Progenitor cell of endocrine pancreas (in vitro differentiated cells): ENCODE measurements at regions not wholly inside any gene's neighbourhood (a gene's known extent, or its start where the extent isn't known, plus 50 kb on each side); places are given as distances from the start of the nearest gene placed in this dataset.

Source experiments
- DNase-seq: peaks from one replicate; pipeline ENCODE4 v3.0.0; 2021; ENCODE audit warnings: low spot score; ENCODE audit not compliant: unreplicated experiment
- H3K27ac Mint-ChIP-seq: 2 replicates; pipeline ENCODE4 v1.8.0; 2021; ENCODE audit warnings: mild to moderate bottlenecking, moderate library complexity, mixed read lengths
- H3K27me3 Mint-ChIP-seq: 2 replicates; pipeline ENCODE4 v1.8.0; 2021; ENCODE audit warnings: mixed read lengths
- H3K36me3 Mint-ChIP-seq: 2 replicates; pipeline ENCODE4 v1.8.0; 2022; ENCODE audit warnings: mixed read lengths; ENCODE audit not compliant: insufficient read depth
- H3K4me1 Mint-ChIP-seq: 2 replicates; pipeline ENCODE4 v1.8.0; 2021; ENCODE audit warnings: low read depth, mixed read lengths
- H3K4me3 Mint-ChIP-seq: 2 replicates; pipeline ENCODE4 v1.8.0; 2021; ENCODE audit warnings: low read depth, mild to moderate bottlenecking, moderate library complexity, mixed read lengths
- H3K9me3 Mint-ChIP-seq: 2 replicates; pipeline ENCODE4 v1.8.0; 2021; ENCODE audit warnings: low read depth, mixed read lengths
- CTCF ChIP-seq: fragments of 200-600 bp; sonication (generic); IDR thresholded peaks from one replicate; pipeline ENCODE4 v1.5.0; 2021; ENCODE audit warnings: antibody characterized with exemption, mild to moderate bottlenecking; ENCODE audit not compliant: unreplicated experiment

- no peaks in the 10 kb centered on the region for H3K9me3 Mint-ChIP-seq
- no peak for TF ChIP-seq CTCF
- no peak overlapping the region for H3K4me3 Mint-ChIP-seq
- DNase-seq = no peak
- no peak overlapping the region for H3K27ac Mint-ChIP-seq
- peaks cover 2% of the 10 kb centered on the region for H3K4me1 Mint-ChIP-seq
- no peaks in the 10 kb centered on the region for H3K36me3 Mint-ChIP-seq
- H3K27me3 Mint-ChIP-seq = no peaks in the 10 kb centered on the region
Observed at GRCh38 chr4:115770046-115770543, 656.7 kb upstream of the NDST4 start.

GRCh38 chr4:115769396-115769795, 656.0 kb upstream of the NDST4 start:
- Mint-ChIP-seq H3K27ac (no peak overlapping the region), H3K4me1 (peaks cover 2% of the 10 kb centered on the region), H3K27me3 (no peaks in the 10 kb centered on the region), H3K4me3 (no peak overlapping the region), H3K36me3 (no peaks in the 10 kb centered on the region), H3K9me3 (no peaks in the 10 kb centered on the region)
- DNase-seq = no peak
- TF ChIP-seq CTCF = no peak

- DNase-seq = no peak
- no peak overlapping the region for H3K27ac Mint-ChIP-seq
- H3K4me1 Mint-ChIP-seq = peaks cover 2% of the 10 kb centered on the region
- TF ChIP-seq CTCF = no peak
- H3K27me3 Mint-ChIP-seq = no peaks in the 10 kb centered on the region
- H3K4me3 Mint-ChIP-seq = no peak overlapping the region
- H3K9me3 Mint-ChIP-seq = no peaks in the 10 kb centered on the region
- H3K36me3 Mint-ChIP-seq = no peaks in the 10 kb centered on the region
Observed at GRCh38 chr4:115763051-115763450, 649.6 kb upstream of the NDST4 start.

DNA sequence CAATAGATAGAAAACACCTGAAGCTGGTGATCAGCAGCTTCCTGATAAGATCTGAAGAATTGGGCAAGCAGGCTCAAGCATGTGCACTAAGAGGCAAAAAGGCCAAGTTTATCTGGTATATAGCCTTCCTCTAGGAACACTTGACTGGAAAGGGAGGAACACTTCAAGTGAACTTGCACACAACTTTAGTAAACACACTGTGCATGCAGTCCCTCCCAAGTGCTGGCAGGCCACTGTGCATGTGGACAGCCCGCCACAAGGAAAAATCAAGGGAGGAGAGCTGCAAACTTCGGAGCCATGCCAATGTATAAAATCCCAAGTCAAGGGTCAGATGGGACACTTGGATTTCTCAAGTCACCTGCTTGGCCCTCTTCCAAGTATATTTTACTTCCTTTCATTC, 645.8 kb upstream of the NDST4 start:
- Mint-ChIP-seq H3K27ac (peak overlapping the region; percentile 10), H3K4me1 (no peaks in the 10 kb centered on the region), H3K9me3 (peaks cover 4% of the 10 kb centered on the region), H3K36me3 (no peaks in the 10 kb centered on the region), H3K4me3 (no peak overlapping the region), H3K27me3 (no peaks in the 10 kb centered on the region)
- no peak for DNase-seq
- no peak for TF ChIP-seq CTCF

DNA sequence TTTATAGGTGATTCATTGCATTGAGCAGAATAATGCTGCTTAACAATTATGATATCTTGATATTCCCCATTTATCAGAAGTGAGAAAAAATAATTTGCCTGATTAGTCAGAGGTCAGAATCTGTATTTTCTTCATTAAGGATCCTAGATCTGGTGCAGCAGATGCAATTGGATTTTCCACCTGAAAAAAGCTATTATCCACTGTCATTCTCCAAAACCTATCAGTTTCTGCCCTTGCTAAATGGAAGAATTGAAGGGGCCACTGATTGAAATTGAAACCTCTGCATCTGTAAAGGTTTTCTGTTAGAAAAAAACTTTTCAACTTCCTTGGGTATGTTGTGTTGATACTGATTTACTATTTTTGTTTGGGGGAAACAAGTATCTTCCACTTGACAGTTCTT, 636.0 kb upstream of the NDST4 start:
- Mint-ChIP-seq H3K36me3 (no peaks in the 10 kb centered on the region), H3K4me1 (no peaks in the 10 kb centered on the region), H3K4me3 (no peak overlapping the region), H3K27ac (no peak overlapping the region), H3K27me3 (no peaks in the 10 kb centered on the region), H3K9me3 (peaks cover 8% of the 10 kb centered on the region)
- TF ChIP-seq CTCF = no peak
- no peak for DNase-seq
